ENCODE measurements at regions not wholly inside any gene's neighbourhood (a gene's known extent, or its start where the extent isn't known, plus 50 kb on each side); places are given as distances from the start of the nearest gene placed in this dataset.

GRCh38 chr4:77327151-77327550 is 170.1 kb downstream of the CCNG2 start:
- no peaks in the 10 kb centered on the region for H3K4me1 ChIP-seq
- intact Hi-C loops (cut with DNase I; ENCODE audit: low total_unique reads) = no loop called here
- no peak for DNase-seq (ENCODE audit: low spot score in 2 of 2)
- no peaks in the 10 kb centered on the region for H3K36me3 ChIP-seq
- TF ChIP-seq CTCF (IDR thresholded peaks at IDR 0.05) = no peak
- no peaks in the 10 kb centered on the region for H3K27me3 ChIP-seq
- peaks cover 1 to 6% of the 10 kb centered on the region in 2 donors for H3K9me3 ChIP-seq
- no peak overlapping the region for H3K4me3 ChIP-seq
- H3K27ac ChIP-seq = no peak overlapping the region

GRCh38 chr4:77332696-77333270 is 175.8 kb downstream of the CCNG2 start:
- H3K4me3 ChIP-seq = no peak overlapping the region
- H3K36me3 ChIP-seq = no peaks in the 10 kb centered on the region
- no peaks in the 10 kb centered on the region for H3K27me3 ChIP-seq
- peaks cover 13 to 17% of the 10 kb centered on the region in 2 donors for H3K9me3 ChIP-seq
- DNase-seq (ENCODE audit: low spot score in 2 of 2) = no peak
- intact Hi-C loops (cut with DNase I; ENCODE audit: low total_unique reads) = no loop called here
- H3K4me1 ChIP-seq = no peaks in the 10 kb centered on the region
- TF ChIP-seq POLR2A (IDR thresholded peaks at IDR 0.05) = no peak
- no peak for TF ChIP-seq POLR2AphosphoS5 (IDR thresholded peaks at IDR 0.05)
- no peak for TF ChIP-seq CTCF (IDR thresholded peaks at IDR 0.05)
- no peak overlapping the region for H3K27ac ChIP-seq

- TF ChIP-seq CTCF (IDR thresholded peaks at IDR 0.05) (no peak), POLR2AphosphoS5 (IDR thresholded peaks at IDR 0.05) (no peak), POLR2A (IDR thresholded peaks at IDR 0.05) (no peak)
- no peaks in the 10 kb centered on the region for H3K4me1 ChIP-seq
- H3K27ac ChIP-seq = no peak overlapping the region
- no peak overlapping the region for H3K4me3 ChIP-seq
- no peaks in the 10 kb centered on the region for H3K36me3 ChIP-seq
- no peaks in the 10 kb centered on the region for H3K27me3 ChIP-seq
- intact Hi-C loops (cut with DNase I; ENCODE audit: low total_unique reads) = no loop called here
- no peak for DNase-seq (ENCODE audit: low spot score in 2 of 2)
- H3K9me3 ChIP-seq = peaks cover 13 to 17% of the 10 kb centered on the region in 2 donors
These were observed 179.6 kb downstream of the CCNG2 start for GRCh38 chr4:77336411-77337142.

- no peak overlapping the region for H3K27ac ChIP-seq
- no peaks in the 10 kb centered on the region for H3K27me3 ChIP-seq
- DNase-seq (ENCODE audit: low spot score in 2 of 2) = no peak
- no peak for TF ChIP-seq POLR2A (IDR thresholded peaks at IDR 0.05)
- TF ChIP-seq POLR2AphosphoS5 (IDR thresholded peaks at IDR 0.05) = no peak
- TF ChIP-seq CTCF (IDR thresholded peaks at IDR 0.05) = no peak
- no peak overlapping the region for H3K4me3 ChIP-seq
- H3K36me3 ChIP-seq = no peaks in the 10 kb centered on the region
- intact Hi-C loops (cut with DNase I; ENCODE audit: low total_unique reads) = no loop called here
- H3K9me3 ChIP-seq = peaks cover 6 to 10% of the 10 kb centered on the region in 2 donors
- H3K4me1 ChIP-seq = no peaks in the 10 kb centered on the region
These were observed 185.3 kb downstream of the CCNG2 start for GRCh38 chr4:77342170-77342810.

GRCh38 chr4:77344001-77344400 is 187.0 kb downstream of the CCNG2 start:
- DNase-seq (ENCODE audit: low spot score in 2 of 2) = no peak
- Histone ChIP-seq H3K27ac (no peak overlapping the region), H3K9me3 (peaks cover 6 to 10% of the 10 kb centered on the region in 2 donors), H3K4me1 (no peaks in the 10 kb centered on the region), H3K27me3 (no peaks in the 10 kb centered on the region), H3K4me3 (no peak overlapping the region), H3K36me3 (no peaks in the 10 kb centered on the region)
- TF ChIP-seq CTCF (IDR thresholded peaks at IDR 0.05) = no peak
- TF ChIP-seq POLR2AphosphoS5 (IDR thresholded peaks at IDR 0.05) = no peak
- intact Hi-C loops (cut with DNase I; ENCODE audit: low total_unique reads) = no loop called here
